CD14-positive monocyte (primary cell): ENCODE measurements at regions not wholly inside any gene's neighbourhood (a gene's known extent, or its start where the extent isn't known, plus 50 kb on each side); places are given as distances from the start of the nearest gene placed in this dataset.

Experiments
- DNase-seq, 3 donors: peaks; one replicate each; pipeline ENCODE4 v3.0.0-alpha.2; 2011 to 2022
- H2AFZ ChIP-seq: 2 replicates; pipeline ENCODE4 v1.6.0; 2012; ENCODE audit warnings: mild to moderate bottlenecking, low read depth, low read length, inconsistent platforms; ENCODE audit not compliant: insufficient read depth, poor library complexity, severe bottlenecking
- H3K27ac ChIP-seq, 2 donors: 1 replicate in 1 of 2; 2 replicates in 1 of 2; pipeline ENCODE4 v1.5.1; 2012 to 2013; ENCODE audit warnings: low read length in 2 of 2, control low read depth in 1 of 2, inconsistent platforms in 1 of 2, low read depth in 1 of 2, mild to moderate bottlenecking in 1 of 2
- H3K27me3 ChIP-seq, 2 donors: one replicate each; pipeline versions ENCODE4 v1.6.0 to v1.6.1; 2011 to 2013; ENCODE audit warnings: low read length in 2 of 2; ENCODE audit not compliant: control insufficient read depth in 2 of 2, insufficient read depth in 2 of 2
- H3K36me3 ChIP-seq, 2 donors: replicated peaks in 1 of 2; 1 replicate in 1 of 2; 2 replicates in 1 of 2; pipeline versions ENCODE4 v1.5.1 to v1.6.1; 2012 to 2013; ENCODE audit warnings: low read length in 2 of 2, control low read depth in 1 of 2, inconsistent platforms in 1 of 2, mild to moderate bottlenecking in 1 of 2; ENCODE audit not compliant: insufficient read depth in 2 of 2, control insufficient read depth in 1 of 2
- H3K4me1 ChIP-seq, 2 donors: 1 replicate in 1 of 2; 2 replicates in 1 of 2; pipeline versions ENCODE4 v1.5.1 to v1.6.1; 2012 to 2013; ENCODE audit warnings: low read length in 2 of 2, control low read depth in 1 of 2, inconsistent platforms in 1 of 2, mild to moderate bottlenecking in 1 of 2, moderate library complexity in 1 of 2; ENCODE audit not compliant: insufficient read depth in 2 of 2, control insufficient read depth in 1 of 2
- H3K4me2 ChIP-seq: replicated peaks from 2 replicates; pipeline ENCODE3; 2012; ENCODE audit warnings: low read length, moderate library complexity, mild to moderate bottlenecking; ENCODE audit not compliant: poor library complexity, severe bottlenecking; ENCODE audit errors: extremely low read depth
- H3K4me3 ChIP-seq, 3 experiments: fragments of 200-600 bp in 1 of 3; sonication (generic) in 1 of 3; replicated peaks in 1 of 3; 1 replicate in 2 of 3; 2 replicates in 1 of 3; pipeline ENCODE4 v1.5.1; 2011 to 2013; ENCODE audit warnings: low read length in 3 of 3, mild to moderate bottlenecking in 3 of 3, control low read depth in 2 of 3, low read depth in 2 of 3, inconsistent platforms in 1 of 3, moderate library complexity in 1 of 3
- H3K79me2 ChIP-seq: 2 replicates; pipeline ENCODE4 v1.6.0; 2012; ENCODE audit warnings: mild to moderate bottlenecking, control low read depth, inconsistent platforms, low read length, moderate library complexity; ENCODE audit not compliant: insufficient read depth
- H3K9ac ChIP-seq: 2 replicates; pipeline ENCODE4 v1.6.0; 2017; ENCODE audit warnings: low read length, mild to moderate bottlenecking; ENCODE audit not compliant: insufficient read depth, poor library complexity, severe bottlenecking
- H3K9me3 ChIP-seq, 2 donors: replicated peaks in 1 of 2; 1 replicate in 1 of 2; 2 replicates in 1 of 2; pipeline versions ENCODE4 v1.5.1 to v1.6.1; 2012 to 2013; ENCODE audit warnings: low read length in 2 of 2, control low read depth in 1 of 2; ENCODE audit not compliant: control insufficient read depth in 1 of 2, insufficient read depth in 1 of 2
- H4K20me1 ChIP-seq: 2 replicates; pipeline ENCODE4 v1.6.0; 2012; ENCODE audit warnings: mild to moderate bottlenecking, low read length, control low read depth, moderate library complexity; ENCODE audit not compliant: insufficient read depth
- H3K27ac Mint-ChIP-seq, 7 donors: one replicate each; pipeline ENCODE4 v1.8.0; 2020; ENCODE audit warnings: mild to moderate bottlenecking in 7 of 7, mixed read lengths in 7 of 7, moderate library complexity in 6 of 7, inconsistent platforms in 2 of 7
- H3K27me3 Mint-ChIP-seq, 3 donors: one replicate each; pipeline ENCODE4 v1.8.0; 2021 to 2022; ENCODE audit warnings: low read depth in 3 of 3, mild to moderate bottlenecking in 3 of 3, mixed read lengths in 3 of 3, moderate library complexity in 3 of 3, inconsistent platforms in 1 of 3
- H3K36me3 Mint-ChIP-seq, 2 donors: one replicate each; pipeline ENCODE4 v1.8.0; 2020; ENCODE audit warnings: mixed read lengths in 2 of 2, inconsistent platforms in 1 of 2, mild to moderate bottlenecking in 1 of 2
- H3K4me1 Mint-ChIP-seq: one replicate; pipeline ENCODE4 v1.8.0; 2020; ENCODE audit warnings: mild to moderate bottlenecking, mixed read lengths
- H3K4me3 Mint-ChIP-seq, 2 donors: one replicate each; pipeline ENCODE4 v1.8.0; 2020; ENCODE audit warnings: mild to moderate bottlenecking in 2 of 2, mixed read lengths in 2 of 2, moderate library complexity in 1 of 2
- H3K9me3 Mint-ChIP-seq, 7 donors: one replicate each; pipeline ENCODE4 v1.8.0; 2020 to 2022; ENCODE audit warnings: mixed read lengths in 7 of 7, mild to moderate bottlenecking in 6 of 7, moderate library complexity in 6 of 7, inconsistent platforms in 2 of 7
- CTCF ChIP-seq: fragments of 200-600 bp; IDR thresholded peaks from one replicate; pipeline ENCODE4 v1.8.0; 2022; ENCODE audit warnings: antibody characterized with exemption, mild to moderate bottlenecking
- WGBS: methylation state at CpG from one replicate; pipeline ENCODE4 v1.1.5; 2013; ENCODE audit warnings: missing lambda C conversion rate; ENCODE audit not compliant: insufficient coverage; 5-methylcytosine and 5-hydroxymethylcytosine counted together
- intact Hi-C, 2 donors: fragments of 100-400 bp; cut with micrococcal nuclease; formaldehyde crosslinking; loops; one replicate each; pipeline versions ENCODE4 v1.15.0 to v1.15.1; 2023

- H3K4me3 ChIP-seq: no peak overlapping the region
- H3K27ac ChIP-seq: no peak overlapping the region
- Mint-ChIP-seq H3K9me3 (peaks cover 0 to 2% (median 0%) of the 10 kb centered on the region in 7 donors), H3K36me3 (no peaks in the 10 kb centered on the region), H3K4me3 (no peak overlapping the region), H3K27me3 (peaks cover 0 to 3% (median 0%) of the 10 kb centered on the region in 3 donors), H3K4me1 (peaks cover 25% of the 10 kb centered on the region), H3K27ac (peak overlapping the region in 1 of 7 donors; percentile 3)
- peak in 1 of 3 donors; percentile 13 for DNase-seq
- H3K9me3 ChIP-seq: no peaks in the 10 kb centered on the region
- no peak overlapping the region for H3K9ac ChIP-seq
- no peaks in the 10 kb centered on the region for H3K36me3 ChIP-seq
- no peaks in the 10 kb centered on the region for H3K79me2 ChIP-seq
- H3K4me1 ChIP-seq: peaks cover 8 to 18% of the 10 kb centered on the region in 2 donors
- TF ChIP-seq CTCF: no peak
- no peaks in the 10 kb centered on the region for H3K27me3 ChIP-seq
- WGBS: 0% methylated on average over 1 of the region's 2 CpGs
- no peaks in the 10 kb centered on the region for H4K20me1 ChIP-seq
- H3K4me2 ChIP-seq: no peak overlapping the region
- intact Hi-C loops: no loop called here
- H2AFZ ChIP-seq: no peak overlapping the region
These were observed 231.9 kb downstream of the KCTD12 start for GRCh38 chr13:76654263-76654662.

- no peak for TF ChIP-seq CTCF
- H3K27ac Mint-ChIP-seq: no peak overlapping the region
- peaks cover 0 to 3% (median 2%) of the 10 kb centered on the region in 3 donors for H3K27me3 Mint-ChIP-seq
- no peak for DNase-seq
- no CpG with 5 or more reads among the region's 1 CpG for WGBS
- H3K36me3 Mint-ChIP-seq: no peaks in the 10 kb centered on the region
- peaks cover 16% of the 10 kb centered on the region for H3K4me1 Mint-ChIP-seq
- no peaks in the 10 kb centered on the region for H3K27me3 ChIP-seq
- no peak overlapping the region for H3K4me2 ChIP-seq
- H3K4me3 ChIP-seq: no peak overlapping the region
- H3K27ac ChIP-seq: no peak overlapping the region
- peaks cover 8 to 10% of the 10 kb centered on the region in 2 donors for H3K4me1 ChIP-seq
- no peak overlapping the region for H3K4me3 Mint-ChIP-seq
- H3K79me2 ChIP-seq: no peaks in the 10 kb centered on the region
- no peaks in the 10 kb centered on the region for H3K9me3 ChIP-seq
- no peaks in the 10 kb centered on the region for H4K20me1 ChIP-seq
- no peak overlapping the region for H3K9ac ChIP-seq
- peaks cover 0 to 3% (median 0%) of the 10 kb centered on the region in 7 donors for H3K9me3 Mint-ChIP-seq
- no peaks in the 10 kb centered on the region for H3K36me3 ChIP-seq
- intact Hi-C loops: no loop called here
- no peak overlapping the region for H2AFZ ChIP-seq
These were observed 234.9 kb downstream of the KCTD12 start for GRCh38 chr13:76651286-76651685.
